Skeletal muscle tissue (tissue), 3 donors: ENCODE measurements at regions not wholly inside any gene's neighbourhood (a gene's known extent, or its start where the extent isn't known, plus 50 kb on each side); places are given as distances from the start of the nearest gene placed in this dataset.

Source experiments
- H3K27ac ChIP-seq: one replicate; pipeline ENCODE4 v1.7.0; 2013; ENCODE audit warnings: mild to moderate bottlenecking, low read depth, low read length, inconsistent platforms
- H3K27me3 ChIP-seq, 3 donors: one replicate each; pipeline ENCODE4 v1.7.0; 2013; ENCODE audit warnings: low read length in 3 of 3; ENCODE audit not compliant: control insufficient read depth in 3 of 3, insufficient read depth in 3 of 3
- H3K36me3 ChIP-seq, 3 donors: one replicate each; pipeline ENCODE4 v1.7.0; 2013; ENCODE audit warnings: low read length in 3 of 3; ENCODE audit not compliant: control insufficient read depth in 3 of 3, insufficient read depth in 3 of 3
- H3K4me1 ChIP-seq, 3 donors: one replicate each; pipeline ENCODE4 v1.7.0; 2013; ENCODE audit warnings: low read length in 3 of 3, mild to moderate bottlenecking in 3 of 3; ENCODE audit not compliant: control insufficient read depth in 3 of 3, insufficient read depth in 3 of 3
- H3K4me3 ChIP-seq, 3 donors: one replicate each; pipeline ENCODE4 v1.7.0; 2013; ENCODE audit warnings: low read length in 3 of 3
- H3K9ac ChIP-seq, 3 donors: one replicate each; pipeline ENCODE4 v1.7.0; 2013; ENCODE audit warnings: low read length in 3 of 3, mild to moderate bottlenecking in 3 of 3, moderate library complexity in 2 of 3, low read depth in 1 of 3
- H3K9me3 ChIP-seq, 3 donors: one replicate each; pipeline ENCODE4 v1.7.0; 2013; ENCODE audit warnings: low read length in 3 of 3; ENCODE audit not compliant: control insufficient read depth in 3 of 3
- donor health status: Osteomylitis.

DNA sequence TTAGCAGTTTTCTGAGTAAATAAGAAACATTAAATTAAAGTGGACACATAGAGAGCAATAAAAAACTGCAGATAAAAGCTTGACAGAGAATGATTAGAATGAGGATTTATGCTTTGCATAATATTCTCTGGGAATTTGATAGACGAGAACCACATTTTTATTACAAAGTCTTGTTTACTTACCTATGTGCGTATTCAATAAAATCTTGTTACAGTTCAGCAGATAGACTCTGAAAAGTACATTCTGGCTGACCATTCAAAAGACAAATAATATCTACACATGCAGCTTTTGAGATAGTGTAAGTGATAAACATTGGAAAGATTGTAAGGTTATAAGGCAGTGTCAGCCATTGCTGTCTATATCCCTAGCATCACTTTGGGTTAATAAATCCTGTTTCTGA, 381.6 kb downstream of the NYAP2 start:
- no peaks in the 10 kb centered on the region for H3K9me3 ChIP-seq
- H3K4me1 ChIP-seq = no peaks in the 10 kb centered on the region
- H3K4me3 ChIP-seq = no peak overlapping the region
- no peak overlapping the region for H3K9ac ChIP-seq
- no peak overlapping the region for H3K27ac ChIP-seq
- no peaks in the 10 kb centered on the region for H3K36me3 ChIP-seq
- no peaks in the 10 kb centered on the region for H3K27me3 ChIP-seq

DNA sequence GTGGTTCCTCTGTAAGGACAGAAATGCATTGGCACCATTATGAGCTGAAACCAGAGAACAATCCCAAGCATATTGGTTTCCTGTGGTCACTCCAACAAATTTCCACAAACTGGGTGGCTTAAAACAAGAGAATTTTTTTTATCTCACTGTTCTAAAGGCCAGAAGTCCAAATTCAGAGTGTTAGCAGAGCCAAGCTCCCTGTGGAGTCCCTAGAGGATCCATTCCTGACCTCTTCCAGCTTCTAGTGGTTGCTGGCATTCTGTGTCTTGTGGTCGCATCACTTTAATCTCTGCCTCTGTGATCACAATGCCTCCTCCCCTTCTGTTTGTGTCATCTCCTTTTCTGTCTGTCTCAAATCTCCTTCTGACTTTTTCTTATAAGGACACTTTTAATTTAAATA, 380.3 kb downstream of the NYAP2 start:
- Histone ChIP-seq H3K9ac (no peak overlapping the region), H3K27ac (no peak overlapping the region), H3K27me3 (no peaks in the 10 kb centered on the region), H3K4me1 (no peaks in the 10 kb centered on the region), H3K4me3 (no peak overlapping the region), H3K9me3 (peaks cover 2 to 3% (median 3%) of the 10 kb centered on the region in 3 donors), H3K36me3 (no peaks in the 10 kb centered on the region)

DNA sequence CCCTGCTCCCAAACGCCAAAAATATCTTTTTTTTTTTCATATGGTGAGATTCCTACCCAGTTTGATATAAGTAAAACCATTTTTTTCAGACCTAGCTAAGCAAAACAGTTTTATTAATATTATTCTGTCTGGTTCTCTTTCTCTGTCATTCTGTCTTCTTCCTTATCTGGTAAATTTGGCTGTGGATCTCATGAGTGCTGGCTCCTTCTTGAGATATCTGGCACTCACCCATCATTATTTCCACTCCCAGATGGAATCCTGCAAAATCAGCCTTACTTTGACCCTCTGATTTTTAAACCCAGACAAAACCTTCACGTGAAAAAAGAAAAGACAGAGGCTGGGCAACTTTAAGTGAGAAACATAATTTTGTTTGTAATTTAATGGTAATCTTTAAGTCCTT, 373.6 kb downstream of the NYAP2 start:
- H3K9ac ChIP-seq = no peak overlapping the region
- H3K9me3 ChIP-seq = peaks cover 2 to 3% (median 3%) of the 10 kb centered on the region in 3 donors
- no peak overlapping the region for H3K27ac ChIP-seq
- no peaks in the 10 kb centered on the region for H3K4me1 ChIP-seq
- no peaks in the 10 kb centered on the region for H3K36me3 ChIP-seq
- H3K4me3 ChIP-seq = no peak overlapping the region
- H3K27me3 ChIP-seq = no peaks in the 10 kb centered on the region

DNA sequence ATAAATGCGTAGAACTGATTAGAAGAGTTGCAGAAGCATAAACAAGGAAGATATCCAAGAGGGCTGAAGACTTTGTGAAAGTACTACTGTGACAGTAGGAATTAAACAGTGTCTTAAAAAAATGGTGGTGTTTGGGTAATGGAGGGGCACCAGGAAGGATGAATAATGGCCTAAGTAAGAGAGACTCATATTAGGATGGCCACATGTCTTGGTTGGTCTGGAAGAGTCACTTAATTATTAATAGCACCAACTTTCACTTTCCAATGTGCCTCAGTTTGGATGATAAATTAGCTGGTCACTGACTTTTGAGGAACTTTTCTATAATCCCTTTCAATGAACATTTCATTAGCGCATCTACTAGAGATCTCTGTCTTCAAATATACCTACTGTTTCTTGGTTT, 372.2 kb downstream of the NYAP2 start:
- Histone ChIP-seq H3K36me3 (no peaks in the 10 kb centered on the region), H3K9me3 (peaks cover 2 to 3% (median 3%) of the 10 kb centered on the region in 3 donors), H3K4me1 (no peaks in the 10 kb centered on the region), H3K27ac (no peak overlapping the region), H3K4me3 (no peak overlapping the region), H3K27me3 (no peaks in the 10 kb centered on the region), H3K9ac (no peak overlapping the region)

DNA sequence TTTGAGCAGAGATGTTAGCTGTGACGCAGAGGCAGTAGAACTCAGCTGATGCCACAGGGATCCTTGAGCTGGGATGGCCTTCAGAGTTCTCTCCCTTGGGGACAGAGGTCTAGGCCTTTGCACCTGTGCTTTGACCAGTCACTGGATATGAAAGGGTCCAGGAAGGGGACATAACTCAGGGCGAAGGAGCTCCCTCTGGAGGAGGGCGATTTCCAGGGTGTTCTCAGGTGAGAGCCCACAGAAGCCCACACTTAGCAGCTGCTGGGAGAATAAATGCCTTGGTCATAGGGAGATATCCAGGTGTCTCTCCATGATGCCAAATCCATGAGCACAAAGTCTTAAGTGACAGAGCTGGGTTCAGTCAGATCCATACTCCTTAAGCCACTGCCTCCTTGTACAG, 369.2 kb downstream of the NYAP2 start:
- Histone ChIP-seq H3K4me1 (no peaks in the 10 kb centered on the region), H3K9ac (no peak overlapping the region), H3K9me3 (no peaks in the 10 kb centered on the region), H3K36me3 (no peaks in the 10 kb centered on the region), H3K27me3 (no peaks in the 10 kb centered on the region), H3K27ac (no peak overlapping the region), H3K4me3 (no peak overlapping the region)

DNA sequence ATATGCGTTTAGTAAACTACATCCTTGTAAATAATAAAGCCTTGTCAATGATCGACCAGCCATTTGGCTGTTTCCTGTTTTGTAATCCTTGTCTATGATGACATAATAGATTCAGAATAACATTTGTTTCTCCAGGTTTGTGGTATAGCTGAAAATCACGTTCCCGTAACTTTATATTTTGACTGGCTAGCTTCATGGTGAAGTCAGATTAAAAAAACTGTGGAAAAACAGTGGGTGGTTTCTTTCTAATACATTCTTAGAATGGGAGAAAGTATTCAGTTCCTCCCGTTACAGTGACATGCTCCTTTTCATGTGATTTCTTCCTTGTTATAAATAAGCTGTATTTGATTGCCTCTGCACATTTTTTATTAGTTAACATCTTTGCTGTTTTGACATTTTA, 366.9 kb downstream of the NYAP2 start:
- H3K9me3 ChIP-seq = no peaks in the 10 kb centered on the region
- no peak overlapping the region for H3K4me3 ChIP-seq
- H3K9ac ChIP-seq = no peak overlapping the region
- no peaks in the 10 kb centered on the region for H3K27me3 ChIP-seq
- no peaks in the 10 kb centered on the region for H3K4me1 ChIP-seq
- no peak overlapping the region for H3K27ac ChIP-seq
- no peaks in the 10 kb centered on the region for H3K36me3 ChIP-seq

DNA sequence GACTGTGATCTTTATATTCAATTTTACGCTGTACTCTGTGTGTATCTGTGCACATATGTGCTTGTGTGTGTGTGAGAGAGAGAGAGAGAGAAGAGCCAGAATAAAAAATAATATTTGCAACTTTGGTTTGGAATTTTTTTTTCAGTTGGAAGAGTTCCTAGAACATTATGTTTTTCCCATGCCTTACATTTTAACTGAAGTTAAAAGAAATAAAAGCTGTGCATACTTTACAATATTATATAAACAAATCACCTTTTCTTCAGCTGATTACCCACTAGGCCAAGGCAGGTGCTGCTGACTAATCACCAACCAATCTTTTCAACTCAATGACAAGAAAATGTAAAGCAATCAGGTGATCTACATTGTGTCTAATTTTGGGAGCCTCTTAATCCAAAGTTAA, 366.3 kb downstream of the NYAP2 start:
- Histone ChIP-seq H3K4me3 (no peak overlapping the region), H3K4me1 (no peaks in the 10 kb centered on the region), H3K36me3 (no peaks in the 10 kb centered on the region), H3K9me3 (no peaks in the 10 kb centered on the region), H3K9ac (no peak overlapping the region), H3K27me3 (no peaks in the 10 kb centered on the region), H3K27ac (no peak overlapping the region)

DNA sequence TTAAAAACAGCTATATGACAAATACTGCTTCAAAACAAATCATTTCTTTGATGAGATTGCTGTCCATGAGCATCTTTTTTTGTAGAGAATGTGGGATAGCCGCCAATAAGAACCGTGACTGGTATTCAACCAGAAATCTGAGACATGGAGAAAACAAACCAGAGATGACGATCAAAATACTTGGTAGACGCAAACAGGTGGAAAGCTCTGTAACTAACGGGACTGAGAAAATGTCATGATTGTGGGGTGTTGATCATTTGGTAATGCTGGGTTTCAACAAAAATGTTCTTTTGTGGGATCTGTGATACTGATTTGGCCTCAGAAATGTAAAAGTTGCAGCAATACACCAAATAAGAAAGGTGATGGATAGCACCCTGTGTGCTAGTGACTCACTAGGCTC, 364.8 kb downstream of the NYAP2 start:
- Histone ChIP-seq H3K27me3 (no peaks in the 10 kb centered on the region), H3K4me3 (no peak overlapping the region), H3K4me1 (no peaks in the 10 kb centered on the region), H3K36me3 (no peaks in the 10 kb centered on the region), H3K9me3 (no peaks in the 10 kb centered on the region), H3K27ac (no peak overlapping the region), H3K9ac (no peak overlapping the region)

DNA sequence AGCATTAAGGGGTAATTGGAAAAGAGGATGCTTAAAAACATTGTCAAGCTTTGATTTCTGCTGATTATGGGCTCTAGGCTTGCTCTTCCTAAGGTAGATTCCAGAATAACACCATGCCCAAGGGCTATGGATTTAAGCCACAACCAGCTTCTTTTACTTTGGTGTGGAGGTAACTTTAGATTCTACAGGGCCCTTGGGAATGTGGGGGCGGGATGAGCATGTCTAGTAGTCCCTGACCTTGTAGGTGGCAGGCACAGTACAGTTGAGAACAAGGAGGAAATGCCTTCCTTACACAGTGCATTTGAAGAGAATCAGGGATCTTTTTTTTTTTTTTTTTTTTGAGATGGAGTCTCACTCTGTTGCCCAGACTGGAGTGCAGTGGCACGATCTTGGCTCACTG, 364.2 kb downstream of the NYAP2 start:
- Histone ChIP-seq H3K4me3 (no peak overlapping the region), H3K27me3 (no peaks in the 10 kb centered on the region), H3K9ac (no peak overlapping the region), H3K4me1 (no peaks in the 10 kb centered on the region), H3K9me3 (no peaks in the 10 kb centered on the region), H3K27ac (no peak overlapping the region), H3K36me3 (no peaks in the 10 kb centered on the region)

DNA sequence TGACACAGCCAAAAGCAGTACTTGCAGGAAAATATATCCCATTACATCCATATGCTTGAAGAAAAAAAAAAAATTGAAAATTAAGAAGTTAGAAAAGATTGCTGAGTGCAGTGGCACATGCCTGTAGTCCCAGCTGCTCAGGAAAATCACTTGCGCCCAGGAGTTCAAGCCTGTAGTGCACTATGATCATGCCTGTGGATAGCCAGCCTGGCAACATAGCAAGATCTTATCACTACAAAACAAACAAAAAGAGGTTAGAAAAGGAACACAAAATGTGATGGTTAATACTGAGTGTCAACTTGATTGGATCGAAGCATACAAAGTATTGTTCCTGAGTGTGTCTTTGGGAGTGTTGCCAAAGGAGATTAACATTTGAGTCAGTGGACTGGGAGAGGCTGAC, 361.9 kb downstream of the NYAP2 start:
- Histone ChIP-seq H3K4me3 (no peak overlapping the region), H3K9ac (no peak overlapping the region), H3K4me1 (no peaks in the 10 kb centered on the region), H3K27me3 (no peaks in the 10 kb centered on the region), H3K9me3 (no peaks in the 10 kb centered on the region), H3K27ac (no peak overlapping the region), H3K36me3 (no peaks in the 10 kb centered on the region)

DNA sequence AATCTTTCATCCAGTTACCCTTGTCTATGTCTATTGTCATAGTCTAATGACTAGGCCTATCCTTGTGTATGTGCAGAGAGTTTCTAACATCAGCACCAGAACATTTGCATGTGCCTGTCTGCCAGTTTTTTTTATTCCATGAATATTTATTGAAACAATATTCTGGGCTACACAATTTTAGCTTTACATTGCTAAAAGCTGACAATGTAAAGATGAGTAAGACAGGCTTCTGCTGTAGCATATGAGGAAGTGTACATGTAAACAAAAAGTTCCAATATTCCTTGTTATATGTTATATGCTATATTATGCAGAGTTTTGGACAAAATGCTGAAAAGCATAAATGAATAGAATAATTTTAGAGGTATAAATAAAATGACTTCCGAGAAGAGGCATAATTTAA, 357.7 kb downstream of the NYAP2 start:
- H3K4me3 ChIP-seq = no peak overlapping the region
- no peak overlapping the region for H3K27ac ChIP-seq
- H3K27me3 ChIP-seq = no peaks in the 10 kb centered on the region
- no peaks in the 10 kb centered on the region for H3K9me3 ChIP-seq
- H3K36me3 ChIP-seq = no peaks in the 10 kb centered on the region
- no peak overlapping the region for H3K9ac ChIP-seq
- no peaks in the 10 kb centered on the region for H3K4me1 ChIP-seq
